ENCODE measurements at regions not wholly inside any gene's neighbourhood (a gene's known extent, or its start where the extent isn't known, plus 50 kb on each side); places are given as distances from the start of the nearest gene placed in this dataset.

- ChIA-PET CTCF (no interaction called here), POLR2A (no interaction called here)
- TF ChIP-seq CTCF (IDR thresholded peaks at IDR 0.05; ENCODE audit: insufficient read depth, low read depth, low read length): no peak
- H3K27me3 ChIP-seq (ENCODE audit: control insufficient read depth, insufficient read depth, low read length): no peaks in the 10 kb centered on the region
- no peaks in the 10 kb centered on the region for H3K36me3 ChIP-seq (ENCODE audit: control insufficient read depth, insufficient read depth, low read length)
- DNase-seq (ENCODE audit: low read depth): no peak
- no peak overlapping the region for H3K4me3 ChIP-seq (ENCODE audit: low read depth, low read length)
Observed at GRCh38 chr16:59997706-59998105, 1263.6 kb upstream of the GOT2 start.

GRCh38 chr16:59993101-59993500, 1259.0 kb upstream of the GOT2 start:
- ChIA-PET POLR2A (no interaction called here), CTCF (no interaction called here)
- no peaks in the 10 kb centered on the region for H3K27me3 ChIP-seq (ENCODE audit: control insufficient read depth, insufficient read depth, low read length)
- no peak overlapping the region for H3K4me3 ChIP-seq (ENCODE audit: low read depth, low read length)
- DNase-seq (ENCODE audit: low read depth): no peak
- no peak for TF ChIP-seq CTCF (IDR thresholded peaks at IDR 0.05; ENCODE audit: insufficient read depth, low read depth, low read length)
- no peaks in the 10 kb centered on the region for H3K36me3 ChIP-seq (ENCODE audit: control insufficient read depth, insufficient read depth, low read length)

GRCh38 chr16:59991171-59991570, 1257.1 kb upstream of the GOT2 start:
- ChIA-PET CTCF (no interaction called here), POLR2A (no interaction called here)
- Histone ChIP-seq H3K27me3 (ENCODE audit: control insufficient read depth, insufficient read depth, low read length) (no peaks in the 10 kb centered on the region), H3K4me3 (ENCODE audit: low read depth, low read length) (no peak overlapping the region), H3K36me3 (ENCODE audit: control insufficient read depth, insufficient read depth, low read length) (no peaks in the 10 kb centered on the region)
- DNase-seq (ENCODE audit: low read depth): no peak
- no peak for TF ChIP-seq CTCF (IDR thresholded peaks at IDR 0.05; ENCODE audit: insufficient read depth, low read depth, low read length)

- ChIA-PET POLR2A (no interaction called here), CTCF (no interaction called here)
- Histone ChIP-seq H3K36me3 (ENCODE audit: control insufficient read depth, insufficient read depth, low read length) (no peaks in the 10 kb centered on the region), H3K27me3 (ENCODE audit: control insufficient read depth, insufficient read depth, low read length) (no peaks in the 10 kb centered on the region), H3K4me3 (ENCODE audit: low read depth, low read length) (no peak overlapping the region)
- DNase-seq (ENCODE audit: low read depth): no peak
- TF ChIP-seq CTCF (IDR thresholded peaks at IDR 0.05; ENCODE audit: insufficient read depth, low read depth, low read length): no peak
Observed at GRCh38 chr16:59988591-59988990, 1254.5 kb upstream of the GOT2 start.

- Histone ChIP-seq H3K4me3 (ENCODE audit: low read depth, low read length) (no peak overlapping the region), H3K36me3 (ENCODE audit: control insufficient read depth, insufficient read depth, low read length) (no peaks in the 10 kb centered on the region), H3K27me3 (ENCODE audit: control insufficient read depth, insufficient read depth, low read length) (no peaks in the 10 kb centered on the region)
- POLR2A ChIA-PET: no interaction called here
- TF ChIP-seq CTCF (IDR thresholded peaks at IDR 0.05; ENCODE audit: insufficient read depth, low read depth, low read length): no peak
- CTCF ChIA-PET: no interaction called here
- no peak for DNase-seq (ENCODE audit: low read depth)
Observed at GRCh38 chr16:59975953-59976352, 1241.8 kb upstream of the GOT2 start.

Data from BJ (cell line).